DMS153 (cell line): ENCODE measurements at regions not wholly inside any gene's neighbourhood (a gene's known extent, or its start where the extent isn't known, plus 50 kb on each side); places are given as distances from the start of the nearest gene placed in this dataset.
"Not testable (repeated sequence)": the region's sequence is repeated elsewhere in the genome, so short reads cannot be mapped to it uniquely, and the experiment has no call there.

Source experiments
- DNase-seq: peaks from one replicate; lab custom pipeline; 2025; lab: John Stamatoyannopoulos, UW

DNA sequence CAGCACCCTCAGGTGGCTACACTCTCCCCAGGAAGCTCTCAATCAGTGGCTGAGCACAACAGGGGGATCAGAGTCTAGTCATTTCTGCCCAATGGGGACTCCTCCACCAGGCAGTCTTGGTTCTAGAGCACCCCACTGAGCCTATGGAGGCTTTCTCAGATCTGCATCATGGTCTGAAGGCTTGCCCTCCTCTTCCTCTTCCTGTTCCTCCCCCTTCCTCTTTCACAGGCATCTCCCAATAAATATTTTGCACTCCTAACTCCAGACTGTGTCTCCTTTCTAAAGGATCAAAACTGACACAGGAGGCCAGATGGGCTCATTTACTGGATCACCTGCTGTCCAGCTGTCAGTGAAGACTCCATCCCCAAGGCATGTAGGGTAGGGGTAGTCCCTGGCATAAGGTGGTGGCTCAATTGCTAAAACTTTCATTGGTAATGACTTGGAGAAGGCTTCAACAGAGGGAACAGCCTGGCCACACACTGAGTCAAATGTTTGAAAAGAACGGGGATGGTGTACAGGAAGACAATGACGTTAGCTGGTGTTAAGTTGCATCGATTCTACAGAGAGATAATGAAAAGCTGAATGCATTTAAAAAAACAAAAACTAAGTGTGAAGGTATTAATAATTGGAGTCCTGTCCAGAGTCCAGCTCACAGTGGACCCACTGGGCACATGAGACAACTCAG is 84.2 kb upstream of the SLC2A1 start:
- no peak for DNase-seq

DNA sequence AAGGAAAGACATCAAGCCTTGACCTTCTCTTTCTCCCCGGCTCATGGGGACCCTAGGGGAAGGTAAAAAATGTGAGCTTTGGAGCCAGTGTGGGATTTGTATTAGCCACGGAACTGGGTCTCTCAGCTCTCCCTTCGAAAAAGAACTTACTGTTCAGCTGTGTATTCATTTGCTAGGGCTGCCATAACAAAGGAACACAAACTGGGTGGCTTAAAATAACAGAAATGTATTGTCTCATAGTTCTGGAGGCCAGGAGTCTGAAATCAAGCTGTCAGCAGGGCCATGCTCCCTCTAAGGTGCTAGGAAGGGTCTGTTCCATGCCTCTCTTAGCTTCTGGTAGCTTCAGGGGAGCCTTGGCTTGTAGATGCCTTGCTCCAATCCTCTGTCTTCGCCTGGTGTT is 83.5 kb upstream of the SLC2A1 start:
- DNase-seq, result no peak

DNA sequence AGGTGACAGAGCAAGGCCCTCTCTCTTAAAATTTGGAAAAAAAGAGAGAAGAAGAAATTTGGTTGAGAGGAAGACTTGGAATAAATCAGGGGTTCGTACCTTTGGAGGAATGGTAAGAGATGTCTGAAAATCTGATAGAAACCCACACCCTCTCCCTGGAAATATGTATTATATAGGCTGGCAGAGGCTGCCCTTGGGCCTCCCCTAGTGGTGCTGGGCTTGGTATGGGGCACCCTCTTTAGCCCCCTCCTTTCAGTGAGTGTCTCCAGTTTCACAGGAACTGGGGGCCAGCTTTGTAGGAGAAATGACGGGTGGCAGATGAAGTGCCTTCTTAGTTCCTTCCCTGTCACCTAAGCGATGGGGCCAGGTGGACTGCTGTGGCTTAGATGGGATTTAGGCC is 82.9 kb upstream of the SLC2A1 start:
- no peak for DNase-seq

DNA sequence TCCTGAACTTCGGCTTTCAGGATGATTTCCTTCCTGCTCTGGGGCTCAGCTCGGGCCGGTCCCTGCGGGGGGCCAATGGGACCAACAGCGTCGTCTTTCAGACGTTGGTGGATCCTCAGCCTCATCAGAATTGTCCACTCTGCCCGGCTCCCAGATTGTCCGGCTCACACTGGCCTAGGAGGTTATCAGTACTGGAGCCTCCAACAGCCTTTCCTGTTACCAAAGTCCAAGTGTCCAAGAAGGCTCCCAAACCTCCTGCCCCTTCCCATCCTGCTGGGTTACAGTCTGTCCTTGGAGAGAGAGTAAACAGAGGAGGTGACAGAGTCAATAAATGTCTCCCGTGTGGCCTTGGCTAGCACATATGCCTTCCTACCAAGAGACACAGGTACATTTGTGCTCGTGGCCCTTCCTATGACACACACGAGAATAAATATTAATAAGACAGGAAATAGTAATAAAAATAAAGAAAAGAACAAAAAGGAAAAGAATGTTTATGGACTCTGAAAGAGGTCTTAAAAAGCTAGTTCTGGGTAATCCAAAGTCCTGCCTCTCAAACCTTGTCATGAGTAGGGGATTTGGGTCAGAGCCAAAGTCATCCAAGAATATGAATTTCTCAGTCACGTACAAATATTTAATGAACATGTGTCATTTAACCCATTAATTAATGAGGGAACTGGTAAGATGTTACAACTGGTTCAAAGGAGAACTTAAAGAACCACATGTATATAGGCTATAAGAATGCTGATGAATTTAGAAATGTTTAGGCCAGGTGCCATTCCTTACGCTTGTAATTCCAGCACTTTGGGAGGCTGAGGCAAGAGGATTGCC is 80.8 kb upstream of the SLC2A1 start:
- peak; percentile 23 for DNase-seq

DNA sequence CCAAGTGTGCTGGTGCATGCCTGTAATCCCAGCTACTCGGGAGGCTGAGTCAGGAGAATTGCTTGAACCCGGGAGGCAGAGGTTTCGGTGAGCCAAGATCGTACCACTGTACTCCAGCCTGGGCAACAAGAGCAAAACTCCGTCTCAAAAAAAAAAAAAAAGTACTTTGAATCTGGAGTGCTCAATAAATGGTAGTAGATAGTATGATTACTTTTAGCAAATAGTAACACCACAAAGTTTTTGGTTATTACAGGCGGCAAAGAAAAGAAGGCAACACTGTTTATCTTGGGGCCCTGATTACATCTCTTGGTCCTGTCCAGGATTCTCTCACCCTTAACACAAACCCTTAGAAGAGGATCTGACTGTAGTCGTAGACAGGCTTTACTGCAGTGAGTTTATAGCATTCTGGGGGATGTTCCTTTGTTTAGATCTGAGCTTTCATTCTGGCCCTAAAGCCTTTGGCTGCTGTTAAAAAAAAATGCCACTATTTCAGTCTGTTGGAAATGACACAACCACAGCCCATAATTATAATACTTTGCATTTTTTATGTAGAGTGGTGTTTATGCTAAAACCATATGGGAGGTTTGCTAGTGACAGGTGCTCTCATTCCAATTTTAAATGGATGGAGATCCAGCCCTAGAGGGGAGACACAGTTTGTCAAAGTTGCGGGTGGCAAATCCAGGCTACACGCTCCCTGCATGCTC is 79.7 kb upstream of the SLC2A1 start:
- DNase-seq, result no peak

DNA sequence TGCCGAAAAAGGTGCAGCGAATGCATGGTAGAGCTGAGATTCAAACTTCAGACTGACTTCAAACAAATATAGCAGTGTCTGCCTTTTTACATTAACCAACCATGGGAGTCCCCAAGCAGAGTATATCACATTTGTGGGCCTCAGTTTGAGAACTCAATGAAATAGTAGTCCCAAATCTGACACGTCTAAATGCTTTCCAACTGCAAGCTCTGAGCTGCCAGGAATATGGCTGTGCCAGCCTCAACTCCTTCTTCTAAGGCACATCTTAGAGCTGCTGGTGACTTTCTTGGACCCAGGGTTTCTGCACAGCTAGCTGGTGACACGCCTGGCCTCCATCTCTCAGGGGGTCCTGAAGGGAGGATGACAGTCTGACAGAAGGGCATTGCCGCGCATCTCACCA is 78.8 kb upstream of the SLC2A1 start:
- DNase-seq, result no peak

DNA sequence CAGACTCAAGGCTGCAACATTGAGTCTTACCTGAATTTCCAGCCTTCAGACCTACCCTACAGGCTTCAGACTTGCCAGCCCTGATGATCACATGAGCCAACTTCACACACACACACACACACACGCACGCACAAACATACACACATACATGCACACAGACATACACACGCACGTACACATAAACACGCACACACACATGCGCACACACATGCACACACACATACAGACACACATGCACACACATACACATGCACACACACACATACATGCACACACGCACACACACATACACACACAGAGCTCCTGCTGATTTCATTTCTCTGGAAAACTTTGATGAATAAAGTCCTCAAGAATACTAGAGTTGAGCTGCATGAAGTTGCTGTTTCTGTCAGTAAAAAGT is 78.3 kb upstream of the SLC2A1 start:
- no peak for DNase-seq

DNA sequence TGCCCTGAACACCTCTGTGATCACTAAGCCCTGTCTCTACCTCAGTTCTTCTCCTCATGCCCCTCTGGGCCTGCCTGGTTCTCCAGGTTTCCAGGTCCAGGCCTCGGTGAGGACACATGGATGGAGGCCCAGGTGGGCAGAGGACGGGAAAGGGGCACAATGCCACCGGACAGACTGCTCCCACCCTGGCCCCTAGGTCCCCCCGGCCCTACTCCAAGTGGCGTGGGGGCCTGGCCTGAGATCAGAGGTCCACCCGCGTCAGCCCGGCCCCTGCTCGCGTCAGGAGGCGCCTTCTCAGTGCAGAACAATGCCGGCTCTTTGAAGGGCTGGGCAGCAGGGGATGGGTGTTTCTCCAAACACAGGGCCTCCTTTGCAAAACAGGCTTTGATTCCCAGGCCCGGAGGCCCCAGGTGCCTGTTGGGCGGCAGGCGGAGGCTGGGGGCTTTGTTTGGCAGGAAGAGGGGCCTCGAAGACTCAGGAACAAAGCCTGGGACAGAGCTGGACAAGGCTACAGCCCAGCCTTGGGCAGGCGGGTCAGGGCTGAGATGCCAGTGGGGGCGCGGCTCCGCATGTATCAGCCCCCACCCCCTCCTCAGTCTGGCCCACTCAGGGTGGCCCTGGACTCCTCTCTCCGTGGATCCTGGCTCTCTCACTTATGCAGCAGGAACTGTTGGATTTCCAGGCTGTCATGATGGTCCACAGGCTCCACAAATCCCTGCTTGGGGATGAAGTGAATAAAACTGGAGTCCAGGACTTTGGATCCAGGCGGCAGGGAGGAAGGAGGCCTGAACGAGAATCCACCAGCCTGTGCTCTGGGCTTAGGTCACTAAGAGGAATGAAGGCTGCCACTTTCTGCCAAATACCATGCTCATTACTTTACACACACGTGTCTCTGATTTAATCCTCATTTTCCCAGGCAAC is 77.4 kb upstream of the SLC2A1 start:
- no peak for DNase-seq

DNA sequence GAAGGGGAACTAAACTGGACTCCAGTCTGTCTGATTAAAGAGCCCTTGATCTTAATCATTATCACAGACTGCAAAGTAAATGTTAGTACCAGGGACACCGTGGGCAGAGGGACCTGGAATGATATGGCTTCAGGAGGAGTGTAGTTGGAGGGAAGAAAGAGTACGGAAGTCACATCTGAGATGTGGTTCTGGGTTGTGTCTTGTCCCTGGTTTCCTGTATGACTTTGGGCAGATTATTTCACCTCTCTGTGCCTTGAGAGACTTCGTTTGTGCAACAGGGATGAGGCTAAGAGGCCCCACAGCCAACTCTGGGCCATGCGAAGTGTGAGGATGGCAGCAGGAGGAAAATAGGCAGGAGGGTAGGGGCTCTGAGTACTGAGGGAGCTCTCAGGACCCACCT is 76.1 kb upstream of the SLC2A1 start:
- no peak for DNase-seq

DNA sequence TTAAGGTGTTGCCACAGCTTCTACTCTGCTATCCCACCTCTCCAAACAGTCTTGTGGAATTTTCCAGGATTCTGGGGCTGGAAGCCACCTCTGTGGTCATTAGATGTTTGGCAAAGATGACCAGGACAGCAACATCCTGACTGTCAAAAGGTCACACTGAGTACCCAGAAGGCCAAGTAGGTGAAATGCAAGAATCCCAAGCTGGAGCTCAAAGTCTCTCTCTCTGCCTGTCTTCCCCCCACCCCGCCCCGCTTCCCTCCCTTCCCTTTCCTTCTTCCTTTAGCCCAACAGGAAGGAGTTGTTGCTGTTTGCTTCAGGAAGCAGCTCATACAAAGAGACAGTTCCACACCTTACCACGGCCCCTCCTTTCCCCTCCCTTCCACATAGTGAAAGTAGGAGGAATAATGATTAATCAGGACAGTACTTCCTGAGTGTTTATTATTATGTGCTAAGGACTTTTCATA is 75.6 kb upstream of the SLC2A1 start:
- no peak for DNase-seq

DNA sequence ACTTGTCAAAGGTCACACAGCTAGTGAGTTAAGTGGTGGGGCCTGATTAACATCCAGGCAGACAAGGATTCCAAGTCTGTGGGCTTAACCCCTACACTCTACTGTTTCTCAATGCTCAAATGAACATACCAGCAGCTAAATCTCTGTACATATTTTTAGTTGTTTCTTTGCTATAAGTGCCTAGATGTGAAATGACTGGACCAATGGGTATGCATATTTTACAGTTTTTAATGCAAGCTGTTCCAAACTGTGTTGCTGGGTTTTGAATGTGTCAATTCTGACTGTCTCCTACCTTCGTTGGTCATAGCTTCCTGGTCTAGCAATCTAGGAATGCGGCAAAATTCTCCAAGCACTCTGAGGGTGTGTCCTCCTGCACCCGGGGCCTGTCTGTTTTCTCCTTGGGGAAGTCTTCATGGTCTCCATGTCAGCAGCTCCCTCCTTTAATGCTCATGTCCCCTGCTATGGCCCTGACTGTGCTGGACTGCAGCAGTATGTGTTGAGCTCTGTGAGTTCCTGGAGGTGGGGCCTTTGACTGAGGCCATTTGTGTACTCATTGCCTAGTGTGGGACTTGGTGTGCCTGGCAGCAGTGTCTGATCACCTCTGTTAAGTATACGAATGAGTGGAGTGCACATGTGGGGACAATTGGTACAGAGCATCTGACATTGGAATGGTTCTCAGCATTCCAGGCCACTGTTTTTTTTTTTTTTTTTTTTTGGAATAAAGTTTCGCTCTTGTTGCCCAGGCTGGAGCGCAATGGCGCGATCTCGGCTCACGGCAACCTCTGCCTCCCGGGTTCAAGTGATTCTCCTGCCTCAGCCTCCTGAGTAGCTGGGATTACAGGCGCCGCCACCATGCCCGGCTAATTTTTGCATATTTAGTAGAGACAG is 72.9 kb upstream of the SLC2A1 start:
- no peak for DNase-seq

DNA sequence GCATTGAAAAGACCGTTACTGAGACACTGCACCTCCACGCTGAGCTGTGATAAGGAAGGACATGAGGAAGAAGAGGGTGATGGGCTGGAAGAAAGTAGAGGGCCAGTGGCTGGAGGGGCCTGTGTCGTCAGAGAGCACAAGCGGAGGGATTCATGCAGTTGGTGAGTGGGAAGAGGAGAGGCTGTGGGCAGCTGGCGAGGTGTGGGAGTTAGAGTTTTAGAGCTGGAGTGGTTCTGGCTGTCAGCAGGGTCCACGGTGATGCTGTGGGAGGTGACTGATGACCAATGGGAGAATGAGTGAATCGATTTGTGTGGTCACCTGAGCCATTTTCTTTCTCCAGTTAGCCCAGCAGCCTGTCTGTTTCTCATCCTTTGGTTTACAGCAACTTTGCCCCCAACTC is 66.2 kb upstream of the SLC2A1 start:
- no peak for DNase-seq

DNA sequence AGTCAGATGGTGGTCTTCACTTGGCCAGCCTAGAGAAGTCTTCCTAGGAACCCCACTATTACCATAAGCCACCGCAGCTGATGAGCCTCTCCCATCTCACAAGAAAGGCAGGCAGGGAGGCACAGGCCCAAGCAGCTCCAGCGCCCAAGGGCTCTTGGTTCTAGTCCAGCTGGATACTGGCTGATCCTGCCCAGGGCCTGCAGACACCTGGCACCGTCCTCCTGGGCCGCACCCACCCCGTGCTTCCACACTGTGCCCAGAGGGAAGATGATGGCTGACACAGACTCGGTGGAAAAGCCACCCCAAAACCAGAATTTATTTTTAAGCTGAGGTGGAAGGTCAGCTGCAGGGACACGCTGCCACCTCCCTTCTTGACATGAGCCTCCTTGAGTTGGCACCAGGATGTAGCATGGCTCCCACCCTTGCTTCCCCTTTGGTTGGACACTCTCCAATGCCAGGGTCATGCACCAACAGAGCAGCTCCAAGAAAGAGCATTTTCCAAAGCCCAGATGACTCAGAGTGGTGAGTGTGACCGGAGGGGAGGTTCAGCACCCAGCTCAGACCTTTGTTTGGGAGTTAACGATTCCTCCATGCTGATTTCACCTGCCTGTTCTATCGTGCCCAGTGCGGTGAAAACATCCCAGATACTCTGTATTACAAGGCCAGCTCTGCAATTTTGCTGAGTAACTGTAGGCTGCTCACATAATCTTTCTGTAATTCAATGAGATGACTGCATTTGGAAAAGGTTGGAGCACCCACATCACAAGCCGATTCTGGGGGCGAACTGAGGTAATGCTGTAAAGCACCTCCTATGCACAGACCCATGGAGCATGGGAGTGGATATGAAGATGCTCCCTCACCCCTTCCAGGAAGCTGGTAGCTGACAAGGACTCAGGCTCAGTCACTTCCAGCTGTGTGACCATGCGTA is 63.1 kb upstream of the SLC2A1 start:
- no peak for DNase-seq

DNA sequence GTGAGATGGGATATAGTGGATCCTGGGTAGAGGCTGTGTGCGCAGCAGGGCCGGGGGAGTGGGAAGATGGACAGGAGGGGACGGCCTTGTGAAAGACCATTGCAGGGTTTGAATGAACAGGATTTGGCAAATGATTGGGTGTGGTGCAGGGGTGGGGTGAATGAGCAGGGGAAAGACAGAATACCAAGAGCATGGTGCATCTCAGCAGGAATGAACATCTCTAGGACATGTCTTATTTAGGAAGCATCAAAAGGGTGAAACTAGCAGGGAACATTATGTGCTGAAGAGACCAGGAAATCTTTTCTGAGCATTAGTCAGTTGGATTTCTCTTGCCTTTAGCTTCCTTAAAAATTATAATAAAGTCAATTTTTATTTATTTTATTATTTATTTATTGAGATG is 60.6 kb upstream of the SLC2A1 start:
- DNase-seq, result no peak

DNA sequence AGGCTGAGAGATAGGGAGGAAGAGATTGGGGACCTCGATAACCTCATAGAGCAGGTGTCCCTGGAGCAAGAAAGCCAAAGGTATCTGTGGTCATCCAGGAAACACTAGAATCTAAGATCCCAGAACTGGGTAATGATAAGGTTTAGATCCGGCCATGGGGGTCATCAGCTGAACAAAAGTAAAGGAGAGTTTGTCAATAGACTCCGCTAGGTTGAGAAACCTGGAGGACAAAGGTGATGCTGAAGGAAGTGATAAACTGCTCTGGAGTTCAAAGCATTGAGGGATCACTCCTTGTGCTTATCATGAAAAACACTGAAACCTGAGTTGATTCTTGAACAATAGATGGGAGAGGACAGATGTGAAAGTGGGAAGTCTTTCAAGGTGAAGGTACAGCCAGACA is 59.5 kb upstream of the SLC2A1 start:
- no peak for DNase-seq

DNA sequence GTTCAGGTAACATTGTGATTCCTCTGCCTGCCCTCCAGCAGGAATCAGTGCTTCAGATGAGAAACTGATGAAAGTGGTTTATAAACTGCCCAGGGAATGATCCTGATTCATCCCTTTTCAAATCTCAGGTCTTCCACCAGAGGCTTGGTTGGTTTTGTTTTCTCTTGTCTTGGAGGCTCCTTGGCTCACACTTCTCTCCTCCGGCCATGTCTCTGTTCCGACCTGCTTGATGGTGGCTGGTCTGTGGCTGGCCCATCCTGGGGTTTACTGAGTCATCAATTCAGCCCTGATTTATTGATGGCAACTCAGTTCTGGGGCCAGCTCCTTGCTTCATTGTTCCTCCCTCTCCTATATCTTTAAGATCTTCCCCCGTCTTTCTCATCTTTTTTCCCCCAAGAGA is 56.6 kb upstream of the SLC2A1 start:
- DNase-seq, result no peak

DNA sequence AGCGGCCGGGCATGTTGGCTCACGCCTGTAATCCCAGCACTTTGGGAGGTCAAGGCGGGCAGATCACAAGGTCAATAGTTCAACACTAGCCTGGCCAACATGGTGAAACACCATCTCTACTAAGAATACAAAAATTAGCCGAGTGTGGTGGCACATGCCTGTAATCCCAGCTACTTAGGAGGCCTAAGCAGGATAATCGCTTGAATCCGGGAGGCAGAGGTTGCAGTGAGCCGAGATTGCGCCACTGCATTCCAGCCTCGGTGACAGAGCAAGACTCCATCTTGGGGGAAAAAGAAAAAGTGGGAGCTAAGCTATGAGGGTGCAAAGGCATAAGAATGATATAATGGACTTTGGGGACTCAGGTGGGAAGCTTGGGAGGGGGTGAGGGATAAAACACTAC is 55.9 kb upstream of the SLC2A1 start:
- DNase-seq, result not testable (repeated sequence)

DNA sequence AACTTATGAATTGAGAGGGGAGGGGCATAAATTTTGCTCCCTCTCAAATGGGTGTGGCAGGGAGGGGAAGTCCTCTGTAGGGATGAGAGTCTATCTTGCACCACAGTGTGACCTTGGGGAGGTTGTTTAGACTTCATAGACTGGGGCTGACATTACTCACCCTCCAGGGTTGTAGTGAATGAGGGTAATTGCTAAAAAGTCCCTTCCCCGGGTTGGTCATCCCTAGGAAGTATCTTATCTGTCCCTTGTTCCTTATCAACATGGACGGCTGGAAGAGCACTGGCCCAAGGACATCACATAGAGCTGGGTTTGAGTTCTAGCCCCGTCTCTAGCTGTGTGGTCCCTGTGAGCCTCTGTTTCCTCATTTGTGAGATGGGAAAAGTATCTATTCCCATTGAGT is 52.4 kb upstream of the SLC2A1 start:
- DNase-seq, result no peak

DNA sequence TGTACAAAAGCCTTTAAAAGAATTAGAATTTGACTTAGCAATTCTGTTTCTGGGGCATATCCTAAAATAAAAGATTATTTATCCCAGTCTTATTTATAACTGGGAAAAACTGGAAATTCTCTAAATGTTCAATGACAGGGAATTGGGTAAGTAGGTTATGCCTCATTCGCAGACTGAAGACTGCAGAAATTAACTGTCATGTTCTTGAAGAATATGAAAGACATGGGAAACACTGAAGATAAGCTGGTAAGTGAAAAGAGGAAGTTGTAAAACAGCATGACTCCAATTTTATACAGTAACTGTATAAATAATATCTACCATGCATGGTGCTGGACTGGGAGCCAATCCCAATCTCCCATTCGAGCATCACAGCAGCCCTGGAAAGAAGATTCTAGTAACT is 50.6 kb upstream of the SLC2A1 start:
- DNase-seq, result peak; percentile 23
